ENCODE measurements at regions not wholly inside any gene's neighbourhood (a gene's known extent, or its start where the extent isn't known, plus 50 kb on each side); places are given as distances from the start of the nearest gene placed in this dataset.
"Not testable (repeated sequence)": the region's sequence is repeated elsewhere in the genome, so short reads cannot be mapped to it uniquely, and the experiment has no call there.

- no peaks in the 10 kb centered on the region for H3K9me3 ChIP-seq (ENCODE audit: low read depth)
- H2AFZ ChIP-seq: no peak overlapping the region
- 0 out of 2 replicates have a peak, but pooled peaks cover 3% of the 10 kb centered on the region for H3K27me3 ChIP-seq (replicated peaks; ENCODE audit: insufficient read depth)
- no peak overlapping the region for H3K4me2 ChIP-seq (ENCODE audit: unreplicated experiment)
- H3K79me2 ChIP-seq (ENCODE audit: insufficient read depth): no peaks in the 10 kb centered on the region
- no peak overlapping the region for H3K4me3 ChIP-seq
- in situ Hi-C loops (cut with MboI): no loop called here
- WGBS, 2 experiments (ENCODE audit: low coverage in 1 of 2, low lambda C conversion rate in 2 of 2, missing lambda C conversion rate in 2 of 2): 88 to 98% methylated on average over 2 of the region's 2 CpGs
- no peaks in the 10 kb centered on the region for H3K36me3 ChIP-seq (ENCODE audit: low read depth)
- H3K9me2 ChIP-seq (ENCODE audit: insufficient read depth): no peaks in the 10 kb centered on the region
- H3F3A ChIP-seq (ENCODE audit: insufficient read depth): no peaks in the 10 kb centered on the region
- H3K9ac ChIP-seq: no peak overlapping the region
- no peaks in the 10 kb centered on the region for H3K4me1 ChIP-seq (ENCODE audit: insufficient read depth)
- H3K27ac ChIP-seq: no peak overlapping the region
- H4K20me1 ChIP-seq (ENCODE audit: insufficient read depth): no peaks in the 10 kb centered on the region
- no peak for DNase-seq
- no peak for TF ChIP-seq EZH2phosphoT487 (IDR thresholded peaks at IDR 0.05; ENCODE audit: insufficient read depth, low read depth)
- TF ChIP-seq EZH2 (IDR thresholded peaks at IDR 0.05; ENCODE audit: insufficient read depth, poor library complexity, severe bottlenecking): no peak
These were observed 720.5 kb downstream of the MAFB start for GRCh38 chr20:39968495-39968894.

DNA sequence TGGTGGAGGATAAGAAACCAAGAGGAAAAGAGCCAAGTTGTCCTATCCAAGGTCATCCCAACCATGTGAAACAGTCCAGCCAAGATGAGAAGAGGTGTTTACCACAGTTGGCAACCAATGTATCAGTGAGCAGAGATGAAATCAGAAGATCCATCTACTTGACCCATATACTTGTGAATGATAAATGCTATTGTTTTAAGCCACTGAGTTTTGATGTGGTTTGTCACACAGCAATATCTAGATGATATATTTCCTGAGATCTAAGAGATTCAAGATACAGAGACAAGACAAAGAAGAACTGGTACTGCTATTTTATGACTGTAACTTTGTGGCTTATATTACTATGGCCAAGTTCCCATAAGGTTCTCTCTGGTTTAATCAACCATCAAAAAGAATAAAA, 721.2 kb downstream of the MAFB start:
- no peaks in the 10 kb centered on the region for H3K9me2 ChIP-seq (ENCODE audit: insufficient read depth)
- no peak for TF ChIP-seq EZH2phosphoT487 (IDR thresholded peaks at IDR 0.05; ENCODE audit: insufficient read depth, low read depth)
- no peak for TF ChIP-seq EZH2 (IDR thresholded peaks at IDR 0.05; ENCODE audit: insufficient read depth, poor library complexity, severe bottlenecking)
- no peaks in the 10 kb centered on the region for H4K20me1 ChIP-seq (ENCODE audit: insufficient read depth)
- no peaks in the 10 kb centered on the region for H3K9me3 ChIP-seq (ENCODE audit: low read depth)
- no peaks in the 10 kb centered on the region for H3F3A ChIP-seq (ENCODE audit: insufficient read depth)
- no peak for DNase-seq
- no peak overlapping the region for H3K9ac ChIP-seq
- no peak overlapping the region for H3K27ac ChIP-seq
- H3K4me3 ChIP-seq: no peak overlapping the region
- no peak overlapping the region for H2AFZ ChIP-seq
- H3K36me3 ChIP-seq (ENCODE audit: low read depth): no peaks in the 10 kb centered on the region
- H3K4me2 ChIP-seq (ENCODE audit: unreplicated experiment): no peak overlapping the region
- H3K4me1 ChIP-seq (ENCODE audit: insufficient read depth): no peaks in the 10 kb centered on the region
- H3K79me2 ChIP-seq (ENCODE audit: insufficient read depth): no peaks in the 10 kb centered on the region
- in situ Hi-C loops (cut with MboI): no loop called here
- 0 out of 2 replicates have a peak, but pooled peaks cover 3% of the 10 kb centered on the region for H3K27me3 ChIP-seq (replicated peaks; ENCODE audit: insufficient read depth)

DNA sequence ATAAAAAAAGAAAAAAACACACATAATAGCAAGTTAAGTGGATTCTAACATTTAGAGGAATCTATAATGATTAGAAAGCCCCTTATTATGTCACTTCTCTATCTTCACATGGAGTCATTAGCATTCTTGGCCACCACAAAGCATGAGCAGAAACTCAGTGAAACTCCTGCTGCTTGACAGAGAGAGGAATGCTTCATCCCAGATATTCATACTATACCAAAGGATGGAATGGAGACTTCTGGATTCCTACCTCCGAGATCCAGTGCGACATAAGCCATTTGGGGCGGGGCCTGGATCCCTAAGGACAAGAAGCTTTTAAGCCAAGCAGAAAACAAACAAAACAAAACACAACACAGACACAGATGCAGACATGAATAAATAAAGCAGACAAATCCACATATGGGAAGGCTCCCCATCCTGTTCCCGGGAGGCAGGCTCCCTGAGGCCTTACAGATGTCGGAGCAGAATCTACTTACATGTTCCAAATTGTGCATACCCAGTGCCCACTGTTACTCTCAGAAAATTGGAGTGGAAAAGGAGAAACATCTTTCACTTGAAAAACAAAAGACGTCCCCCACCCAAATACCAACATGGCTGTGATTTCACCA, 727.3 kb downstream of the MAFB start:
- TF ChIP-seq EZH2 (IDR thresholded peaks at IDR 0.05; ENCODE audit: insufficient read depth, poor library complexity, severe bottlenecking) (no peak), EZH2phosphoT487 (IDR thresholded peaks at IDR 0.05; ENCODE audit: insufficient read depth, low read depth) (no peak)
- Histone ChIP-seq H3K4me1 (ENCODE audit: insufficient read depth) (no peaks in the 10 kb centered on the region), H3K27ac (no peak overlapping the region), H4K20me1 (ENCODE audit: insufficient read depth) (no peaks in the 10 kb centered on the region), H3K4me3 (no peak overlapping the region), H3K9me2 (ENCODE audit: insufficient read depth) (no peaks in the 10 kb centered on the region), H3K27me3 (replicated peaks; ENCODE audit: insufficient read depth) (no peaks in the 10 kb centered on the region; the same call in 1 of the 2 replicates), H3F3A (ENCODE audit: insufficient read depth) (no peaks in the 10 kb centered on the region), H3K36me3 (ENCODE audit: low read depth) (no peaks in the 10 kb centered on the region), H3K4me2 (ENCODE audit: unreplicated experiment) (no peak overlapping the region), H2AFZ (no peak overlapping the region), H3K79me2 (ENCODE audit: insufficient read depth) (no peaks in the 10 kb centered on the region), H3K9ac (no peak overlapping the region), H3K9me3 (ENCODE audit: low read depth) (no peaks in the 10 kb centered on the region)
- DNase-seq: no peak
- in situ Hi-C loops (cut with MboI): no loop called here
- WGBS, 2 experiments (ENCODE audit: low coverage in 1 of 2, low lambda C conversion rate in 2 of 2, missing lambda C conversion rate in 2 of 2): 8 to 15% methylated on average over 6 of the region's 6 CpGs

- no peak overlapping the region for H3K4me3 ChIP-seq
- H3K9me3 ChIP-seq (ENCODE audit: low read depth): no peaks in the 10 kb centered on the region
- in situ Hi-C loops (cut with MboI): no loop called here
- no peak overlapping the region for H3K9ac ChIP-seq
- H4K20me1 ChIP-seq (ENCODE audit: insufficient read depth): no peaks in the 10 kb centered on the region
- no peaks in the 10 kb centered on the region; the same call in 1 of the 2 replicates for H3K27me3 ChIP-seq (replicated peaks; ENCODE audit: insufficient read depth)
- no peak for DNase-seq
- no peaks in the 10 kb centered on the region for H3K4me1 ChIP-seq (ENCODE audit: insufficient read depth)
- H2AFZ ChIP-seq: no peak overlapping the region
- H3K79me2 ChIP-seq (ENCODE audit: insufficient read depth): no peaks in the 10 kb centered on the region
- H3K27ac ChIP-seq: no peak overlapping the region
- no peaks in the 10 kb centered on the region for H3K9me2 ChIP-seq (ENCODE audit: insufficient read depth)
- TF ChIP-seq EZH2 (IDR thresholded peaks at IDR 0.05; ENCODE audit: insufficient read depth, poor library complexity, severe bottlenecking) (no peak), EZH2phosphoT487 (IDR thresholded peaks at IDR 0.05; ENCODE audit: insufficient read depth, low read depth) (no peak)
- no peaks in the 10 kb centered on the region for H3K36me3 ChIP-seq (ENCODE audit: low read depth)
- H3F3A ChIP-seq (ENCODE audit: insufficient read depth): no peaks in the 10 kb centered on the region
- 35 to 43% methylated on average over 7 of the region's 7 CpGs for WGBS, 2 experiments (ENCODE audit: low coverage in 1 of 2, low lambda C conversion rate in 2 of 2, missing lambda C conversion rate in 2 of 2)
- no peak overlapping the region for H3K4me2 ChIP-seq (ENCODE audit: unreplicated experiment)
These were observed 728.3 kb downstream of the MAFB start for GRCh38 chr20:39960522-39961428.

DNA sequence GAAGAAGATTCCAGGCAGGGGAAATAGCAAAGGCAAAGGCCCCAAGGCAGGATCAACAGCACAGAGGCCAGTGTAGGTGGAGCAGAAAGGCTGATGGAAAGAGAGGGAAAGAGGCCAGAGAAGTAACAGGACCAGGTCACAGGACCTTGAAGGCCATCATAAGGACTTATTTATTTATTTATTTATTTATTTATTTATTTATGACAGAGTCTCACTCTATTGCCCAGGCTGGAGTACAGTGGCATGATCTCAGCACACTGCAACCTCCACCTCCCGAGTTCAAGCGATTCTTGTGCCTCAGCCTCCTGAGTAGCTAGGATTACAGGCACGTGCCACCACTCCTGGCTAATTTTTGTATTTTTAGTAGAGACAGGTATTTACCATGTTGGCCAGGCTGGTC, 731.1 kb downstream of the MAFB start:
- H3K4me2 ChIP-seq (ENCODE audit: unreplicated experiment); H2AFZ ChIP-seq; H3K27me3 ChIP-seq (replicated peaks; ENCODE audit: insufficient read depth); H3K9me3 ChIP-seq (ENCODE audit: low read depth); in situ Hi-C loops (cut with MboI); H3K9ac ChIP-seq; H3K79me2 ChIP-seq (ENCODE audit: insufficient read depth); H3K4me1 ChIP-seq (ENCODE audit: insufficient read depth); H3F3A ChIP-seq (ENCODE audit: insufficient read depth); H4K20me1 ChIP-seq (ENCODE audit: insufficient read depth); H3K9me2 ChIP-seq (ENCODE audit: insufficient read depth); H3K27ac ChIP-seq; DNase-seq; H3K4me3 ChIP-seq; H3K36me3 ChIP-seq (ENCODE audit: low read depth): not testable (repeated sequence)
- 69 to 73% methylated on average over 3 of the region's 3 CpGs for WGBS, 2 experiments (ENCODE audit: low coverage in 1 of 2, low lambda C conversion rate in 2 of 2, missing lambda C conversion rate in 2 of 2)
